ENCODE measurements at regions not wholly inside any gene's neighbourhood (a gene's known extent, or its start where the extent isn't known, plus 50 kb on each side); places are given as distances from the start of the nearest gene placed in this dataset.

GRCh38 chr3:115228266-115228665, 81.2 kb upstream of the ZBTB20 start:
- Histone ChIP-seq H3K27me3 (ENCODE audit: control insufficient read depth, insufficient read depth, low read length) (no peaks in the 10 kb centered on the region), H3K56ac (ENCODE audit: extremely low read depth, insufficient read depth, low read length) (no peak overlapping the region), H3K4me2 (ENCODE audit: low read depth, low read length) (no peak overlapping the region), H3K18ac (ENCODE audit: low read depth, low read length) (no peak overlapping the region), H2AFZ (replicated peaks; ENCODE audit: low read length, poor library complexity) (no peak overlapping the region), H4K20me1 (ENCODE audit: insufficient read depth, low read length) (no peaks in the 10 kb centered on the region), H3K4ac (ENCODE audit: low read depth, low read length) (no peak overlapping the region), H2BK20ac (ENCODE audit: low read depth, low read length) (no peak overlapping the region), H2BK120ac (ENCODE audit: low read depth, low read length) (no peak overlapping the region), H3K9ac (ENCODE audit: low read depth, low read length) (no peak overlapping the region), H3K9me3 (ENCODE audit: control insufficient read depth, insufficient read depth, low read length) (no peaks in the 10 kb centered on the region), H4K5ac (ENCODE audit: low read depth, low read length) (no peak overlapping the region; the same call in 1 of the 2 replicates), H2AK5ac (ENCODE audit: low read depth, low read length) (no peak overlapping the region), H2BK15ac (ENCODE audit: low read depth, low read length) (no peak overlapping the region), H2BK5ac (ENCODE audit: low read depth, low read length, poor library complexity, severe bottlenecking) (no peak overlapping the region), H4K8ac (ENCODE audit: low read depth in 2 of 2, low read length in 2 of 2) (no peak overlapping the region), H3K23ac (ENCODE audit: low read depth, low read length) (no peak overlapping the region), H3K27ac (ENCODE audit: insufficient read depth, low read length) (no peak overlapping the region), H3K4me3 (ENCODE audit: insufficient read depth, low read depth, low read length) (no peak overlapping the region), H2AK9ac (replicated peaks; ENCODE audit: low read depth, low read length, poor library complexity) (no peak overlapping the region), H4K91ac (ENCODE audit: insufficient read depth, low read depth, low read length) (no peak overlapping the region), H3K4me1 (ENCODE audit: control insufficient read depth, insufficient read depth, low read length) (no peaks in the 10 kb centered on the region), H3K79me1 (ENCODE audit: low read depth in 1 of 2, low read length in 2 of 2) (no peaks in the 10 kb centered on the region), H3K14ac (replicated peaks; ENCODE audit: low read depth, low read length) (no peak overlapping the region), H3K9me1 (ENCODE audit: insufficient read depth, low read length) (no peaks in the 10 kb centered on the region), H3K36me3 (ENCODE audit: control insufficient read depth, insufficient read depth, low read length) (no peaks in the 10 kb centered on the region)
- ChIA-PET POLR2A (ENCODE audit: unreplicated experiment) (no interaction called here), CTCF (no interaction called here)
- in situ Hi-C loops (cut with MboI; ENCODE audit: low sequenced_read_pairs) (no loop called here), dilution Hi-C loops (cut with HindIII; ENCODE audit: low sequenced_read_pairs, unreplicated experiment) (no loop called here), intact Hi-C loops (cut with micrococcal nuclease) (no loop called here)
- DNase-seq: peak; percentile 45
- WGBS, 2 experiments (ENCODE audit: extremely low coverage in 2 of 2, insufficient read length in 1 of 2): 80% methylated on average over 1 of the region's 6 CpGs; no CpG with 5 or more reads in 1 of the 2 experiments
- TF ChIP-seq RCOR1 (IDR thresholded peaks at IDR 0.05; ENCODE audit: insufficient replicate concordance, low read length) (no peak), USF2 (IDR thresholded peaks at IDR 0.05; ENCODE audit: low read depth, low read length) (no peak), SMC3 (IDR thresholded peaks at IDR 0.05; ENCODE audit: low read depth, low read length) (no peak), MAZ (IDR thresholded peaks at IDR 0.05; ENCODE audit: borderline replicate concordance, low read depth, low read length) (no peak), ELK1 (IDR thresholded peaks at IDR 0.05; ENCODE audit: borderline replicate concordance, low read depth, low read length) (no peak), CHD1 (IDR thresholded peaks at IDR 0.05; ENCODE audit: low read depth, low read length) (no peak), CTCF (conservative IDR thresholded peaks at IDR 0.05; ENCODE audit: low read depth, low read length) (no peak), RFX5 (IDR thresholded peaks at IDR 0.05; ENCODE audit: low read depth, low read length) (no peak), MAFK (IDR thresholded peaks at IDR 0.05; ENCODE audit: low read depth, low read length) (no peak), MXI1 (IDR thresholded peaks at IDR 0.05; ENCODE audit: borderline replicate concordance, low read depth, low read length) (no peak)
- ATAC-seq (ENCODE audit: low read depth): no peak
- no TSS peak for BruUV-seq (replicated peaks)
